BJ (cell line): ENCODE measurements at regions not wholly inside any gene's neighbourhood (a gene's known extent, or its start where the extent isn't known, plus 50 kb on each side); places are given as distances from the start of the nearest gene placed in this dataset.

Experiments used
- CTCF ChIA-PET: fragments of 350-600 bp; formaldehyde crosslinking; extraction: SDS; loops from one replicate; lab custom pipeline; 2021; ENCODE audit warnings: antibody characterized with exemption, inconsistent platforms; lab: Yijun Ruan, JAX
- POLR2A ChIA-PET: fragments of 300-600 bp; sonication (Branson Sonifier 250); formaldehyde crosslinking; extraction: SDS; loops from one replicate; lab custom pipeline; 2021; ENCODE audit warnings: antibody characterized with exemption; lab: Charles Lee
- DNase-seq: peaks from one replicate; pipeline ENCODE4 v3.0.0-alpha.2; 2011; ENCODE audit warnings: low read depth
- H3K27me3 ChIP-seq: 2 replicates; pipeline ENCODE4 v1.6.0; 2011; ENCODE audit warnings: low read length; ENCODE audit not compliant: control insufficient read depth, insufficient read depth
- H3K36me3 ChIP-seq: 2 replicates; pipeline ENCODE4 v1.5.1; 2011; ENCODE audit warnings: low read length; ENCODE audit not compliant: control insufficient read depth, insufficient read depth
- H3K4me3 ChIP-seq: 2 replicates; pipeline ENCODE4 v1.5.1; 2011; ENCODE audit warnings: low read depth, mild to moderate bottlenecking, control low read depth, low read length
- CTCF ChIP-seq: IDR thresholded peaks from 2 replicates; pipeline ENCODE4 v1.5.1; 2011; ENCODE audit warnings: low read depth, mild to moderate bottlenecking, control low read depth, inconsistent platforms, low read length, moderate library complexity; ENCODE audit not compliant: insufficient read depth

- POLR2A ChIA-PET = no interaction called here
- no peaks in the 10 kb centered on the region for H3K36me3 ChIP-seq
Observed at GRCh38 chr15:26134812-26135211, 271.7 kb upstream of the ATP10A start.

GRCh38 chr15:26134152-26134551 lies 271.0 kb upstream of the ATP10A start:
- POLR2A ChIA-PET = no interaction called here

More at GRCh38 chr15:26134812-26135211, 271.7 kb upstream of the ATP10A start:
- H3K27me3 ChIP-seq = no peaks in the 10 kb centered on the region
- CTCF ChIA-PET = no interaction called here
- DNase-seq = no peak
- TF ChIP-seq CTCF = no peak
- H3K4me3 ChIP-seq = no peak overlapping the region

GRCh38 chr15:26132811-26133210 lies 269.7 kb upstream of the ATP10A start:
- Histone ChIP-seq H3K27me3 (no peaks in the 10 kb centered on the region), H3K4me3 (no peak overlapping the region), H3K36me3 (no peaks in the 10 kb centered on the region)
- POLR2A ChIA-PET = no interaction called here
- no peak for TF ChIP-seq CTCF
- CTCF ChIA-PET = interaction anchor here (0.6 kb wide), 1 partner anchor 624 kb away, joined by 4 read pairs; no protein-coding TSS in a partner anchor
- DNase-seq = no peak

More at GRCh38 chr15:26134152-26134551, 271.0 kb upstream of the ATP10A start:
- no peak for DNase-seq
- no peak for TF ChIP-seq CTCF
- CTCF ChIA-PET = no interaction called here
- Histone ChIP-seq H3K27me3 (no peaks in the 10 kb centered on the region), H3K4me3 (no peak overlapping the region), H3K36me3 (no peaks in the 10 kb centered on the region)

- TF ChIP-seq CTCF = no peak
Observed at GRCh38 chr15:26129852-26130251, 266.7 kb upstream of the ATP10A start.

GRCh38 chr15:26128611-26129140 lies 265.5 kb upstream of the ATP10A start:
- no peak for TF ChIP-seq CTCF
- ChIA-PET CTCF (no interaction called here), POLR2A (no interaction called here)
- no peak for DNase-seq
- Histone ChIP-seq H3K36me3 (no peaks in the 10 kb centered on the region), H3K4me3 (no peak overlapping the region), H3K27me3 (no peaks in the 10 kb centered on the region)

More at GRCh38 chr15:26129852-26130251, 266.7 kb upstream of the ATP10A start:
- POLR2A ChIA-PET = no interaction called here
- H3K4me3 ChIP-seq = no peak overlapping the region
- CTCF ChIA-PET = no interaction called here
- no peak for DNase-seq
- H3K27me3 ChIP-seq = no peaks in the 10 kb centered on the region
- no peaks in the 10 kb centered on the region for H3K36me3 ChIP-seq
